DND-41 (cell line): ENCODE measurements at regions not wholly inside any gene's neighbourhood (a gene's known extent, or its start where the extent isn't known, plus 50 kb on each side); places are given as distances from the start of the nearest gene placed in this dataset.

Experiments used
- ATAC-seq: fragments of 200-7000 bp; cut with Tn5 transposase; 3 replicates; pipeline ENCODE4 v1.9.1; 2021; ENCODE audit warnings: low read depth; ENCODE audit not compliant: insufficient read depth
- DNase-seq: peaks from one replicate; pipeline ENCODE4 v3.0.0-alpha.2; 2020
- H2AFZ ChIP-seq: 2 replicates; pipeline ENCODE4 v1.6.0; 2012; ENCODE audit warnings: low read depth, low read length
- H3K27ac ChIP-seq: 2 replicates; pipeline ENCODE4 v1.5.1; 2012; ENCODE audit warnings: low read length, inconsistent platforms
- H3K27me3 ChIP-seq: fragments of 200-600 bp; sonication (generic); 2 replicates; pipeline ENCODE4 v1.6.0; 2012; ENCODE audit warnings: low read length, mild to moderate bottlenecking, inconsistent platforms; ENCODE audit not compliant: insufficient read depth, poor library complexity
- H3K36me3 ChIP-seq: 2 replicates; pipeline ENCODE4 v1.5.1; 2012; ENCODE audit warnings: low read length, inconsistent platforms; ENCODE audit not compliant: insufficient read depth
- H3K4me1 ChIP-seq: 2 replicates; pipeline ENCODE4 v1.5.1; 2012; ENCODE audit warnings: mild to moderate bottlenecking, low read length; ENCODE audit not compliant: insufficient read depth
- H3K4me2 ChIP-seq: 2 replicates; pipeline ENCODE4 v1.6.0; 2012; ENCODE audit warnings: mild to moderate bottlenecking, moderate library complexity, low read length, inconsistent platforms; ENCODE audit not compliant: insufficient read depth
- H3K4me3 ChIP-seq, 2 experiments: fragments of 200-600 bp in 1 of 2; shearing (Covaris generic) in 1 of 2; 2 replicates each; pipeline ENCODE4 v1.5.1; 2012 to 2016; ENCODE audit warnings: inconsistent platforms in 2 of 2, low read length in 2 of 2, mild to moderate bottlenecking in 2 of 2, low read depth in 1 of 2, moderate library complexity in 1 of 2
- H3K79me2 ChIP-seq: 2 replicates; pipeline ENCODE4 v1.6.0; 2012; ENCODE audit warnings: low read length, inconsistent platforms; ENCODE audit not compliant: insufficient read depth
- H3K9ac ChIP-seq: 2 replicates; pipeline ENCODE4 v1.6.0; 2012; ENCODE audit warnings: low read depth, mild to moderate bottlenecking, inconsistent platforms, low read length, moderate library complexity
- H3K9me3 ChIP-seq: 2 replicates; pipeline ENCODE4 v1.5.1; 2012; ENCODE audit warnings: low read length, moderate library complexity, mild to moderate bottlenecking, inconsistent platforms; ENCODE audit not compliant: insufficient read depth, severe bottlenecking
- H4K20me1 ChIP-seq: 2 replicates; pipeline ENCODE4 v1.6.0; 2012; ENCODE audit warnings: low read length; ENCODE audit not compliant: insufficient read depth
- CTCF ChIP-seq: IDR thresholded peaks from 2 replicates; pipeline ENCODE4 v1.5.1; 2012; ENCODE audit warnings: borderline replicate concordance, low read length, moderate library complexity, mild to moderate bottlenecking; ENCODE audit not compliant: poor library complexity, severe bottlenecking; ENCODE audit errors: extremely low read depth
- EZH2 ChIP-seq: IDR thresholded peaks from 3 replicates; pipeline ENCODE4 v1.6.1; 2012; ENCODE audit warnings: borderline replicate concordance, low read depth, mild to moderate bottlenecking, moderate library complexity, low read length, inconsistent platforms; ENCODE audit not compliant: severe bottlenecking

DNA sequence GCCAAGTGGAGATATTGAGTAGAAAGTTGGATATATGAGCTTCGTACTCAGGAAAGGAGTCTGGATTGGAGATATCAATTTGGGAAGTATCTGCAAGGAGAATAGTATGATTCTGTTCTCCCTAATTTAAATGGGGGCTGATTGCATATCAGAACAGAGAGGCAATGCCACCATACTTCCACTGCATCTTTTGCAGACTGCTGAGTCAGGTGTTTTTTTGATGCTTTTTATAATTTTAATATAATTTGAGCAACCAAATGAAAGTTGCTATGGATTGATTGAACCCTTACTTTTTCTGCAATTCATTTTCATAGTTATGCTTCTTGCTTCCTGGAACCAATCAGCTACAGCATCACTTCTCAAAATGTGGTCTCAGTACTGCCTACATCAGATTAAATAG lies 590.3 kb downstream of the USP25 start:
- ATAC-seq: no peak
- TF ChIP-seq EZH2 (no peak), CTCF (no peak)
- no peaks in the 10 kb centered on the region for H3K79me2 ChIP-seq
- no peak overlapping the region for H3K4me3 ChIP-seq
- H3K4me2 ChIP-seq: no peak overlapping the region
- H3K9ac ChIP-seq: no peak overlapping the region
- H3K27ac ChIP-seq: no peak overlapping the region
- H3K9me3 ChIP-seq: no peaks in the 10 kb centered on the region
- DNase-seq: no peak
- no peak overlapping the region for H2AFZ ChIP-seq
- no peaks in the 10 kb centered on the region for H4K20me1 ChIP-seq
- H3K36me3 ChIP-seq: no peaks in the 10 kb centered on the region
- no peaks in the 10 kb centered on the region for H3K27me3 ChIP-seq
- peaks cover 28% of the 10 kb centered on the region for H3K4me1 ChIP-seq

- no peak overlapping the region for H3K4me3 ChIP-seq
- H4K20me1 ChIP-seq: no peaks in the 10 kb centered on the region
- no peak overlapping the region for H2AFZ ChIP-seq
- TF ChIP-seq EZH2: no peak
- TF ChIP-seq CTCF: no peak
- H3K9me3 ChIP-seq: no peaks in the 10 kb centered on the region
- H3K27me3 ChIP-seq: no peaks in the 10 kb centered on the region
- no peak overlapping the region for H3K4me2 ChIP-seq
- H3K4me1 ChIP-seq: peaks cover 30% of the 10 kb centered on the region
- H3K9ac ChIP-seq: no peak overlapping the region
- no peaks in the 10 kb centered on the region for H3K36me3 ChIP-seq
- H3K27ac ChIP-seq: no peak overlapping the region
- DNase-seq (no peak), ATAC-seq (no peak)
- H3K79me2 ChIP-seq: no peaks in the 10 kb centered on the region
These were observed 592.7 kb downstream of the USP25 start for GRCh38 chr21:16322454-16322853.

- Histone ChIP-seq H3K79me2 (no peaks in the 10 kb centered on the region), H3K27ac (no peak overlapping the region), H4K20me1 (no peaks in the 10 kb centered on the region), H3K4me1 (peaks cover 39% of the 10 kb centered on the region), H2AFZ (no peak overlapping the region), H3K9ac (no peak overlapping the region), H3K4me3 (no peak overlapping the region), H3K27me3 (no peaks in the 10 kb centered on the region), H3K36me3 (no peaks in the 10 kb centered on the region), H3K9me3 (no peaks in the 10 kb centered on the region), H3K4me2 (no peak overlapping the region)
- TF ChIP-seq CTCF (no peak), EZH2 (no peak)
- DNase-seq (no peak), ATAC-seq (no peak)
These were observed 593.8 kb downstream of the USP25 start for GRCh38 chr21:16323596-16323995.

DNA sequence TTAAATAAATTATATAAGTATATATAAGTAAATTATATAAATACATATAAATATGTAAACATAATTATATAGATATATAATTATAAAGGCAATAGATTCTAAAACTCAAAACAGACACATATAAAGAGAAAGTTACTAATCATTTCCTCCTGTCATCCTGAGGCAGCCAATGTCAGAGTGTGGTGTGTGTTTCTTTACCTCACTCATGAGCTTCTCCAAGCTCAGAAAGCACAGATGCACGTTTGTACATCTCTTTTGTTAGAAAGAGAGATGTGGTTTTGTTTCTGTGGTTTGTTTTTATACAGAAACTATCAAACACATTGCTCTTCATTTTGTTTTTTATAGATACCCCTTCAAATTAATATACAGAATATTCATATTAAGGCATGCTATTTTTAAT lies 594.8 kb downstream of the USP25 start:
- Histone ChIP-seq H3K27ac (no peak overlapping the region), H3K27me3 (no peaks in the 10 kb centered on the region), H3K4me2 (peak overlapping the region; percentile 25), H2AFZ (no peak overlapping the region), H3K79me2 (no peaks in the 10 kb centered on the region), H3K4me3 (no peak overlapping the region), H3K4me1 (peaks cover 46% of the 10 kb centered on the region), H3K36me3 (no peaks in the 10 kb centered on the region), H4K20me1 (no peaks in the 10 kb centered on the region), H3K9me3 (no peaks in the 10 kb centered on the region), H3K9ac (no peak overlapping the region)
- no peak for TF ChIP-seq EZH2
- TF ChIP-seq CTCF: no peak
- ATAC-seq (peak; percentile 89), DNase-seq (peak; percentile 52)
